ENCODE measurements at regions not wholly inside any gene's neighbourhood (a gene's known extent, or its start where the extent isn't known, plus 50 kb on each side); places are given as distances from the start of the nearest gene placed in this dataset.

DNA sequence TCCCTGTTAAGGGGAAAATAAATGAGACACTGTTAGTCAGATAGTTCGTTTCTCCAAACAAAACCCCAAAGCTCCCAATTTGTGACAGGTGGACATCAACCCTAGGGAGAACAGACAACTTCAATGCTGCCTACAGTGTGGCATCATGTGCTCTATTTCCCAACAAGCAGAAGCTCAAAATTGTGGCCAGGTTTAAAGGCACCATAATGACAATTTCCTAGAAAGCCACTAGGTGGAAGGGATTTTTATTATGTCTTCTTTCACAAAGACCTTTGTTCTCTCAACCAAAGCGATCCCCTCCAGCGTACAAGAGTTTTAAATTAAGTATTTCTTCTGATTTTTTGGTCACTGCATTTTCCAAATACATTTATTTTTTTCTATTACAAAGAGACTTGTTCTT is 88.0 kb upstream of the MBIP start:
- DNase-seq: no peak

DNA sequence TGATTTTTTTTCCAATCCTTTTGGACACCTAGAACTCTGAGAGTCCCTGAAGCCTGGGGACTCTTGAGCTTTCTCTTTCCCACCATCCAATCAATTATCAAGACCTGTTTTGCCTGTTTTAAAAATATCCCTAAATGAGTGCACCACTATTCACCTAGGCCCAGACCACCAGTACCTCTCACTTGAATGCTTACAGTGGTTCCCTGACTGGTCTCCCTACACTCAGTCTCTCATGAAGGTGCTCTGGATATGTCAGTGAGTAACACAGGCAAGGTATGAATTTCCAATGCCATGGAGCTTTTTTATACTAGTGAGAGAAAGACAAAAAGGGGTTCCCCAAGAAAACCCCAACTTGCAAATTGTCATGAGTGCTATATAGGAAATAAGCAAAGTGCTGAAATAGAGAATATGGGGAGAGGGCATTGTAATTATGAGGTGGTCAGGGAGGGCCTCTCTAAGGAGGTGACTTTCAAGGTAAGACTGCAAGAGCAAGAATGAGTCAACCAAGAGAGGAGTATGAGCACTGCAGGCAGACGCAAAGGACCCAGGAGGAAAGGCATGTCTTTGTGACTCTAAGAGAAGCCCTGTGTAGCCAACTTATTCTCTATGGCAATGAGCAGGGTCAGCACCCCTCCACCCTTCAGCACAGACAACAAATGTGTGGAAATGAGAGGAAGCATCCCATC is 85.3 kb upstream of the MBIP start:
- DNase-seq: no peak

DNA sequence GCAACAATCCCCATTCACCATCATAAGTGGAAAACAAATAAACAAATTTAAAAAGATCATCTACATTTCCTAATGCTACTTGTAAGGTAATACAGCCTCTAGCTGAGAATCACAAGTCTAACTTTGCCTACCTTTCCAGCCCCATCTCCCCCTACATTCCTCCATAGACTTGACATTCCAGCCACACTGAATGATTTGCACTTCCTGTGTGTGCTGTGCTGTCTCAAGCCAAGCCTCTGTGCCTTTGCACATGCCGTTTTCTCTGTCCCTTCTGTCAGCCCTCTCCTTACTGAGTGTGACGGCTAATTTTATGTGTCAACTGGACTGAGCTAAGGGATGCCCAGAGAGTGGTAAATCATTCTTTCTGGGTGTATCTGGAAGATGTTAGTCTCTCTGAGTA is 82.4 kb upstream of the MBIP start:
- DNase-seq: no peak

DNA sequence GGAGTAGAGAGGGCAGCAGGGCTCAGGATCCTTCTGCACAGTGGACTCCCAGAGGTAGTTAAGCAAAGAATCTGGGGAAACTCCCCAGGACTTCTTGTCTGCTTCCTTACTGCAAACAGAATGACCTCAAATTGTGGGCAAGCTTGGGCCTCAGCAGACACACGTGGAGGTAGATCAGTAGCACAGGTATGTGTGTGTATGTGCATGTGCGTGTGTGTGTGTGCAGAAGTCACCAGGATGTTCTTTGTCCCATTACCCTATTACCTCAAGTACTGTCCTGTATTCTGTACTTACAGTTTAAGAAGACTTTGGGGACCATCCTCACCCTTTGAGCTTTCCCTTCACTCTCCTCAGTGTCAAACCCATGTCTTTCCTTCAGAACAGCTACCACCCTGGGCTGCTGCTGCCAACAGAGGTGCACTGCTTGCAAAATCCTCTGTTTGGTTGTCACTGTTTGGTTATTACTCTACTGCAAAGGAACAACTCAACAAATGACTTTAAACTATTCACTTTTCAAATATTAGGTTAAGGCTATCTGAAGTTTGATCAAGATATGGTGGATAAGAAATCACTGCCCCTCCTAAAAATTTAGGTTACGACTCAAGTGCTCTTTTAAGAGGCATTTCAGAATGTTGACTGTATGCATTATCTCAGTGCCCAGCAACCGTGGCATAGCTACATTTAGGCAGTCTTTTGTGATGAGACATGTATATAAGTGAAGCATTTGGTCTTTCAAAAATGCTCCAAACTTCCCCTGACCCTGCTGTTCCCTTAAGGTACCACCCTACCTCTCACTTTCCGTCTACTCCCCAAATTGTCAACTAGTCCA is 78.2 kb upstream of the MBIP start:
- no peak for DNase-seq

DNA sequence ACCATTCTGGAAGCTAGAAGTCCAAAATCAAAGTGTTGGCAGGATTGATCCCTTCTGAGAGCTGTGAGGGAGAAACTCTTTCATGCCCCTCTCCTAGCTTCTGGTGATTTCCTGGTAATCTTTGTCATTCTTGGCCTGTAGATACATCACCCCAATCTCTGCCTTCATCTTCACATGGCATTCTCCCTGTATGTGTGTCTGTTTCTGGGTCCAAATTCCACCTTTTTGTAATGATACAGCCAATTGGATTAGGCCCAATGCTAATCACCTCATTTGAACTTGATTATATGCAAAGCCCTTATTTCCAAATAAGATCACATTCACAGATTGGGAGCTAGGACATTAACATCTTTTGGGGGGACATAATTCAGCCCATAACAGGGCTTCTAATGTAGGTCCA is 76.9 kb upstream of the MBIP start:
- no peak for DNase-seq

DNA sequence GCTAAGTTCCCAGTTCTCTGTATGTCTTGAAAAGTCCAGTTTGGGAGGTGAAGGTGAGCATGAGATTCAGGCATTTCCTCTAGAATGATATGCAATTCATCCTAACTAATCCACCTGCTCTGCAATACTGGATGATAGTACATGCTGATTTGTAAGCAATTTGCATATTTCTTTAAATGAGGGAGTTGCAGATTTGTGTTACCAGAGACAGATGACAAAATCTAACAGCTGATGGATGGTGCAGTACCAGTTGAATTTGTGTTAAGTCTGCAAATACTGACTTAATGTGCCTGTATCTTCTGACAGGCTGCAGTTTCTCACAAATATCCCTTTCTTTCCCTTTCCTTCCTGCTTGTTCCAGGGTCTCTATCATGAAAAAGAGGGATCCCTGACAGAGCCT is 76.4 kb upstream of the MBIP start:
- DNase-seq: no peak

DNA sequence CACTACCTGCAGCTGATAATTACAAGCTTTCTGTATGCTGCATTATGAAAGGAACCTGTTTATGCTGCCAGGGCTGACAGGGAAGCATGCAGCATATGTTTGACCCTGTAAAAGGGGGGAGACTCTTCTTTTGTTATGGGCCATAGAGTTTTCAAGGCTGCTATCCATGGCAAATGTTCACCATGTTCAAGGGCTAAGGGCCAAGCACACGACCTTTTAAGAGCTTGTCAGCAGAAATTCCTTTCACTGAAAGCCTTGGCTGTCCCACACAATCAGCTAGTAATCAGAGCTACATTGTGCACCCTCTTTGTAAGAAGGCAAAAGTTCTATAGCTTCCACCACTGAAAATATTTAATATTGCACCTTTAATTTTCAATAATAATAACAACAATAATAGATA is 74.2 kb upstream of the MBIP start:
- no peak for DNase-seq

DNA sequence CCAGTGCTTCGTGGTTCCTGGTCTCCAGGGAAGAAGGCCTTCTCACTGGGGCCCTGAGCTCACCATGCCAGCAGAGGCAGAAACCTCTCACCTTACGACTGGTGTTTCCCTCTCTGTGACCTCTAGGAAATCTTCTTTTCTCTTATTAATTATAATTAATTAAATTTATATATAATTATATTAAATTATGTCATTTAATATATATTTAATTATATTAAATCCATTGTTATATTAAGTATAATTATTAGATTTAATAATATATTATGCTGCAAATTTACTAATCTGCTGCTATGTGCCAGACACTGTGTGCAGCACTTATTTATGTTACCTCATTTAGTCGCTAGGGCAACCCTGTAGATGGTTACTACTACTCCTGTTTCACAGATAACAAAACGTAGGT is 70.3 kb upstream of the MBIP start:
- DNase-seq: peak; percentile 38

DNA sequence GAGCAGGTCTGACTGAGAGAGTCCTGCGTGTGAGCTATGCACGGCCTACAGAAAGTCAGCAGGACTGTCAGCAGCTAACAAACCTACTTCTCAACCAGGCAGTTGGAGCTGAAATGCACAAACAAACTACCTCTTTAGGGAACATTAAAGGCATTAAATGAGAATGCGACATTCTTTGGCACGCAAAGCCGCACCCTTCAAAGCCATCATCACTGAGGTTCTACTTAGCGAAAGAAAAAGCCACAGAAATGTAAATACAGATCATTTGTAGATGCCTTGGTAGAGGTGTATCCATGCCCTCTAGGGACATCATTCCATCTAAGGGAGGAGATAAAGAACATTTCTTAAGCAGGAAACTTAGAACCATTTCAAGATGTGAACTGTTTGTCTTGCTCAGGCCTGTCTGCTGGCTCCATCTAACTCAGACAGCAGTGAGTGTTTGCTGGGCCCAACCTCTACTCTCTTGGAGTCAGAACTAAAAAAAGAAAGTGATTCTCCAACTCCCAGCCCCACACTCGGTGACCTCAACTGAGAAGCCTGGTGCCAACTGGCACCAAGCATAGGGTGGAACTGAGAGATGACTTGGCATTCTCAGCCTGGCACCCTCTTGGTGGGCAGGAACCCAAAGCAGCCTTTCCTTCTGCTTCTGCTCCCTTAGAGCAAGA is 63.5 kb upstream of the MBIP start:
- DNase-seq: peak; percentile 85

DNA sequence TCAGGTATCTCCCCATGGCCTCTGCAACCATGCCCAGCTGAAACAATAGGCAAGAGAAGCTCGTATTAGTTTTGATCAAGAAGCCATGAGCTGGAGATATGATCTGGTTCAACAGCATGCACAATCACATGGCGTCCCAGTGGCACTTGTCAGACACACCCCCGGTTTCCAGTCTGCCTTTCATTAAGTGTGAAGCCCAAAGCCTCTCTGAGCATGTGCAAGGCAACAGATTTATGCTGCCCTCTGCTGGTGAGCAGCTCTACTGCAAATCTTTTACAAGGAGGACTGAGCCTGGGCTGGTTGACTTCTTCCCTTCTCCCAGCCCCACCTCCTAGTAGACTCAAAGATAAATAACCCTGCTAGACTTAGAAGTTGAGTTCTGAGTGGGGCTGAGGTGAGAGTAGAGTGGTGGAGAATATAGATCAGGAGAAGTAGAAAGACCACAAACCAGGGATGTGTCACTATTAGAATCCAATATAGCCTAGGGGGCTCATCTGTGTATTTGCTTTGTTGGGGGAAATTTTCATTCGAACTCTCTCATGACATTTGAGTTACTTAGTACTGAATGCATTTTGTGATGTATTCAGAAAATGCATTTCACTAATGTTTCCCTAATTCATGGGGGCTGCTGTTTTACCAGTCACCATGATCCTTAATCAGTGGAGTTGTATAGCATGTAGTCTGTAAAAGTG is 53.7 kb upstream of the MBIP start:
- DNase-seq: peak; percentile 100

Data from NCI-H2029 (cell line).